Thyroid gland (tissue), 4 donors: ENCODE measurements at regions not wholly inside any gene's neighbourhood (a gene's known extent, or its start where the extent isn't known, plus 50 kb on each side); places are given as distances from the start of the nearest gene placed in this dataset.

Experiments used
- POLR2A ChIP-seq, 2 donors: fragments of 450-650 bp; IDR thresholded peaks; one replicate each; pipeline ENCODE4 v1.6.1; 2017; ENCODE audit warnings: antibody characterized with exemption in 2 of 2, mild to moderate bottlenecking in 2 of 2, moderate library complexity in 1 of 2
- TF ChIP-seq, protein P1 (sequence below), 6 experiments: fragments of 200-600 bp in 3 of 6; fragments of 450-650 bp in 3 of 6; sonication (generic) in 3 of 6; IDR thresholded peaks; one replicate each; pipeline ENCODE4 v1.5.1; 2016 to 2019; ENCODE audit warnings: antibody characterized with exemption in 6 of 6, mild to moderate bottlenecking in 2 of 6, inconsistent platforms in 1 of 6, moderate library complexity in 1 of 6

GRCh38 chr1:208347191-208347590 is 103.0 kb upstream of the PLXNA2 start:
- no peak for TF ChIP-seq POLR2A (IDR thresholded peaks at IDR 0.05)
- TF ChIP-seq, protein P1, sequence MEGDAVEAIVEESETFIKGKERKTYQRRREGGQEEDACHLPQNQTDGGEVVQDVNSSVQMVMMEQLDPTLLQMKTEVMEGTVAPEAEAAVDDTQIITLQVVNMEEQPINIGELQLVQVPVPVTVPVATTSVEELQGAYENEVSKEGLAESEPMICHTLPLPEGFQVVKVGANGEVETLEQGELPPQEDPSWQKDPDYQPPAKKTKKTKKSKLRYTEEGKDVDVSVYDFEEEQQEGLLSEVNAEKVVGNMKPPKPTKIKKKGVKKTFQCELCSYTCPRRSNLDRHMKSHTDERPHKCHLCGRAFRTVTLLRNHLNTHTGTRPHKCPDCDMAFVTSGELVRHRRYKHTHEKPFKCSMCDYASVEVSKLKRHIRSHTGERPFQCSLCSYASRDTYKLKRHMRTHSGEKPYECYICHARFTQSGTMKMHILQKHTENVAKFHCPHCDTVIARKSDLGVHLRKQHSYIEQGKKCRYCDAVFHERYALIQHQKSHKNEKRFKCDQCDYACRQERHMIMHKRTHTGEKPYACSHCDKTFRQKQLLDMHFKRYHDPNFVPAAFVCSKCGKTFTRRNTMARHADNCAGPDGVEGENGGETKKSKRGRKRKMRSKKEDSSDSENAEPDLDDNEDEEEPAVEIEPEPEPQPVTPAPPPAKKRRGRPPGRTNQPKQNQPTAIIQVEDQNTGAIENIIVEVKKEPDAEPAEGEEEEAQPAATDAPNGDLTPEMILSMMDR (IDR thresholded peaks at IDR 0.05), result no peak
